ENCODE measurements at regions not wholly inside any gene's neighbourhood (a gene's known extent, or its start where the extent isn't known, plus 50 kb on each side); places are given as distances from the start of the nearest gene placed in this dataset.

GRCh38 chr5:8641786-8642505 is 773.0 kb downstream of the MTRR start:
- no peaks in the 10 kb centered on the region for H3K36me3 ChIP-seq (replicated peaks; ENCODE audit: control insufficient read depth, insufficient read depth, low read length)
- H3K4me3 ChIP-seq (ENCODE audit: insufficient read depth, low read depth, low read length): no peak overlapping the region
- no peaks in the 10 kb centered on the region for H3K27me3 ChIP-seq (ENCODE audit: control insufficient read depth, insufficient read depth, low read length)
- no peak for DNase-seq

- H3K36me3 ChIP-seq (replicated peaks; ENCODE audit: control insufficient read depth, insufficient read depth, low read length): no peaks in the 10 kb centered on the region
- no peak for DNase-seq
- H3K4me3 ChIP-seq (ENCODE audit: insufficient read depth, low read depth, low read length): no peak overlapping the region
- no peaks in the 10 kb centered on the region for H3K27me3 ChIP-seq (ENCODE audit: control insufficient read depth, insufficient read depth, low read length)
Measured at GRCh38 chr5:8644377-8644776, 775.4 kb downstream of the MTRR start.

GRCh38 chr5:8647111-8647510 is 778.2 kb downstream of the MTRR start:
- Histone ChIP-seq H3K4me3 (ENCODE audit: insufficient read depth, low read depth, low read length) (no peak overlapping the region), H3K27me3 (ENCODE audit: control insufficient read depth, insufficient read depth, low read length) (no peaks in the 10 kb centered on the region), H3K36me3 (replicated peaks; ENCODE audit: control insufficient read depth, insufficient read depth, low read length) (no peaks in the 10 kb centered on the region)
- no peak for DNase-seq

- no peaks in the 10 kb centered on the region for H3K27me3 ChIP-seq (ENCODE audit: control insufficient read depth, insufficient read depth, low read length)
- H3K36me3 ChIP-seq (replicated peaks; ENCODE audit: control insufficient read depth, insufficient read depth, low read length): no peaks in the 10 kb centered on the region
- no peak overlapping the region for H3K4me3 ChIP-seq (ENCODE audit: insufficient read depth, low read depth, low read length)
- no peak for DNase-seq
Measured at GRCh38 chr5:8650186-8650585, 781.2 kb downstream of the MTRR start.

- H3K4me3 ChIP-seq (ENCODE audit: insufficient read depth, low read depth, low read length): no peak overlapping the region
- no peak for DNase-seq
- H3K36me3 ChIP-seq (replicated peaks; ENCODE audit: control insufficient read depth, insufficient read depth, low read length): no peaks in the 10 kb centered on the region
- no peaks in the 10 kb centered on the region for H3K27me3 ChIP-seq (ENCODE audit: control insufficient read depth, insufficient read depth, low read length)
Measured at GRCh38 chr5:8660133-8660893, 791.4 kb downstream of the MTRR start.

- no peak overlapping the region for H3K4me3 ChIP-seq (ENCODE audit: insufficient read depth, low read depth, low read length)
- no peaks in the 10 kb centered on the region for H3K27me3 ChIP-seq (ENCODE audit: control insufficient read depth, insufficient read depth, low read length)
- no peak for DNase-seq
- H3K36me3 ChIP-seq (replicated peaks; ENCODE audit: control insufficient read depth, insufficient read depth, low read length): no peaks in the 10 kb centered on the region
Measured at GRCh38 chr5:8663374-8663773, 794.4 kb downstream of the MTRR start.

- Histone ChIP-seq H3K27me3 (ENCODE audit: control insufficient read depth, insufficient read depth, low read length) (no peaks in the 10 kb centered on the region), H3K4me3 (ENCODE audit: insufficient read depth, low read depth, low read length) (no peak overlapping the region), H3K36me3 (replicated peaks; ENCODE audit: control insufficient read depth, insufficient read depth, low read length) (no peaks in the 10 kb centered on the region)
- DNase-seq: no peak
Measured at GRCh38 chr5:8675182-8675581, 806.2 kb downstream of the MTRR start.

GRCh38 chr5:8676695-8677094 is 807.7 kb downstream of the MTRR start:
- H3K27me3 ChIP-seq (ENCODE audit: control insufficient read depth, insufficient read depth, low read length): no peaks in the 10 kb centered on the region
- H3K4me3 ChIP-seq (ENCODE audit: insufficient read depth, low read depth, low read length): no peak overlapping the region
- no peak for DNase-seq
- H3K36me3 ChIP-seq (replicated peaks; ENCODE audit: control insufficient read depth, insufficient read depth, low read length): no peaks in the 10 kb centered on the region

GRCh38 chr5:8682381-8682780 is 813.4 kb downstream of the MTRR start:
- no peak for DNase-seq
- no peak overlapping the region for H3K4me3 ChIP-seq (ENCODE audit: insufficient read depth, low read depth, low read length)
- no peaks in the 10 kb centered on the region for H3K27me3 ChIP-seq (ENCODE audit: control insufficient read depth, insufficient read depth, low read length)
- H3K36me3 ChIP-seq (replicated peaks; ENCODE audit: control insufficient read depth, insufficient read depth, low read length): no peaks in the 10 kb centered on the region

- DNase-seq: no peak
- H3K4me3 ChIP-seq (ENCODE audit: insufficient read depth, low read depth, low read length): no peak overlapping the region
- H3K27me3 ChIP-seq (ENCODE audit: control insufficient read depth, insufficient read depth, low read length): no peaks in the 10 kb centered on the region
- H3K36me3 ChIP-seq (replicated peaks; ENCODE audit: control insufficient read depth, insufficient read depth, low read length): no peaks in the 10 kb centered on the region
Measured at GRCh38 chr5:8683496-8683895, 814.5 kb downstream of the MTRR start.

GRCh38 chr5:8685704-8686103 is 816.8 kb downstream of the MTRR start:
- DNase-seq: peak; percentile 1

GRCh38 chr5:8686707-8687106 is 817.8 kb downstream of the MTRR start:
- no peak for DNase-seq
- H3K27me3 ChIP-seq (ENCODE audit: control insufficient read depth, insufficient read depth, low read length): no peaks in the 10 kb centered on the region
- H3K4me3 ChIP-seq (ENCODE audit: insufficient read depth, low read depth, low read length): no peak overlapping the region
- H3K36me3 ChIP-seq (replicated peaks; ENCODE audit: control insufficient read depth, insufficient read depth, low read length): no peaks in the 10 kb centered on the region

More at GRCh38 chr5:8685704-8686103, 816.8 kb downstream of the MTRR start:
- Histone ChIP-seq H3K36me3 (replicated peaks; ENCODE audit: control insufficient read depth, insufficient read depth, low read length) (no peaks in the 10 kb centered on the region), H3K27me3 (ENCODE audit: control insufficient read depth, insufficient read depth, low read length) (no peaks in the 10 kb centered on the region), H3K4me3 (ENCODE audit: insufficient read depth, low read depth, low read length) (no peak overlapping the region)

- Histone ChIP-seq H3K36me3 (replicated peaks; ENCODE audit: control insufficient read depth, insufficient read depth, low read length) (no peaks in the 10 kb centered on the region), H3K4me3 (ENCODE audit: insufficient read depth, low read depth, low read length) (no peak overlapping the region), H3K27me3 (ENCODE audit: control insufficient read depth, insufficient read depth, low read length) (no peaks in the 10 kb centered on the region)
- no peak for DNase-seq
Measured at GRCh38 chr5:8689773-8690172, 820.8 kb downstream of the MTRR start.

GRCh38 chr5:8691221-8691620 is 822.3 kb downstream of the MTRR start:
- DNase-seq: no peak
- no peak overlapping the region for H3K4me3 ChIP-seq (ENCODE audit: insufficient read depth, low read depth, low read length)
- no peaks in the 10 kb centered on the region for H3K36me3 ChIP-seq (replicated peaks; ENCODE audit: control insufficient read depth, insufficient read depth, low read length)
- H3K27me3 ChIP-seq (ENCODE audit: control insufficient read depth, insufficient read depth, low read length): no peaks in the 10 kb centered on the region

- Histone ChIP-seq H3K27me3 (ENCODE audit: control insufficient read depth, insufficient read depth, low read length) (no peaks in the 10 kb centered on the region), H3K4me3 (ENCODE audit: insufficient read depth, low read depth, low read length) (no peak overlapping the region), H3K36me3 (replicated peaks; ENCODE audit: control insufficient read depth, insufficient read depth, low read length) (no peaks in the 10 kb centered on the region)
- no peak for DNase-seq
Measured at GRCh38 chr5:8693341-8693844, 824.4 kb downstream of the MTRR start.

All from H7 (cell line).